K562 (cell line): ENCODE measurements at regions not wholly inside any gene's neighbourhood (a gene's known extent, or its start where the extent isn't known, plus 50 kb on each side); places are given as distances from the start of the nearest gene placed in this dataset.

Experiments used
- ATAC-seq: fragments of 200-7000 bp; cut with Tn5 transposase; 3 replicates; pipeline ENCODE4 v1.9.1; 2020; ENCODE audit warnings: moderate library complexity
- BruUV-seq: library from RNA; stranded (reverse); fragments of 400-500 nt; replicated peaks from 2 replicates; lab custom pipeline; 2021; lab: Mats Ljungman, UMichigan
- CTCF ChIA-PET: fragments of 300-600 bp; formaldehyde crosslinking; extraction: SDS; loops from one replicate; lab custom pipeline; 2021; ENCODE audit warnings: low intra/inter-chr PET ratio; lab: Yijun Ruan, JAX
- POLR2A ChIA-PET: fragments of 300-600, 350-650 bp; sonication (Branson Sonifier 250); formaldehyde crosslinking; extraction: SDS; loops from one replicate; lab custom pipeline; 2021; ENCODE audit warnings: antibody characterized with exemption, inconsistent platforms; lab: Yijun Ruan, JAX
- DNase-seq, 4 experiments: peaks; one replicate each; pipeline versions ENCODE4 v3.0.0 to v3.0.0-alpha.2; 2011 to 2018; ENCODE audit warnings: low spot score in 3 of 4, mixed read lengths in 3 of 4; ENCODE audit errors: extremely low read depth in 1 of 4
- FAIRE-seq: peaks from 2 replicates; lab custom pipeline; 2011; peaks lifted over from hg19 to GRCh38; lab: Jason Lieb, UNC
- H2AFZ ChIP-seq: 2 replicates; pipeline ENCODE4 v1.6.0; 2011; ENCODE audit warnings: low read depth, low read length, control low read depth, inconsistent platforms
- H3K27ac ChIP-seq: fragments of 200-600 bp; 3 replicates; pipeline ENCODE4 v1.8.0; 2011; ENCODE audit warnings: low read depth, mild to moderate bottlenecking, control low read depth, inconsistent platforms, low read length, moderate library complexity, mixed read lengths; ENCODE audit errors: extremely low read depth
- H3K27me3 ChIP-seq, 2 experiments: fragments of 300-600 bp in 1 of 2; 2 replicates in 1 of 2; 3 replicates in 1 of 2; pipeline versions ENCODE4 v1.6.0 to v1.8.0; 2011; ENCODE audit warnings: inconsistent platforms in 2 of 2, low read length in 2 of 2, mild to moderate bottlenecking in 1 of 2, mixed read lengths in 1 of 2, moderate library complexity in 1 of 2; ENCODE audit not compliant: control insufficient read depth in 2 of 2, insufficient read depth in 2 of 2
- H3K36me3 ChIP-seq: fragments of 300-600 bp; 3 replicates; pipeline ENCODE4 v1.8.0; 2011; ENCODE audit warnings: mild to moderate bottlenecking, low read length, inconsistent platforms; ENCODE audit not compliant: control insufficient read depth, insufficient read depth
- H3K4me1 ChIP-seq, 2 experiments: fragments of 200-600 bp in 1 of 2; replicated peaks in 1 of 2; 2 replicates in 1 of 2; 3 replicates in 1 of 2; pipeline versions ENCODE4 v1.5.1 to v1.8.0; 2011; ENCODE audit warnings: inconsistent platforms in 2 of 2, low read length in 2 of 2, mild to moderate bottlenecking in 1 of 2, mixed read lengths in 1 of 2, moderate library complexity in 1 of 2; ENCODE audit not compliant: control insufficient read depth in 2 of 2, insufficient read depth in 2 of 2
- H3K4me2 ChIP-seq: 2 replicates; pipeline ENCODE4 v1.6.1; 2011; ENCODE audit warnings: low read length, control low read depth, inconsistent platforms, mixed read lengths; ENCODE audit not compliant: insufficient read depth
- H3K4me3 ChIP-seq: fragments of 200-600 bp; sonication (generic), shearing (Covaris generic); 2 replicates; pipeline ENCODE4 v1.5.1; 2016; ENCODE audit warnings: control low read depth, inconsistent platforms
- H3K79me2 ChIP-seq: fragments of 200-600 bp; 3 replicates; pipeline ENCODE4 v1.8.0; 2011; ENCODE audit warnings: low read length, inconsistent platforms; ENCODE audit not compliant: control insufficient read depth, insufficient read depth
- H3K9ac ChIP-seq, 2 experiments: 2 replicates each; pipeline versions ENCODE4 v1.6.0 to v1.6.1; 2011; ENCODE audit warnings: low read depth in 2 of 2, low read length in 2 of 2, control low read depth in 1 of 2, inconsistent platforms in 1 of 2, mild to moderate bottlenecking in 1 of 2, mixed read lengths in 1 of 2; ENCODE audit not compliant: insufficient read depth in 1 of 2
- H3K9me1 ChIP-seq: one replicate; pipeline ENCODE4 v1.6.0; 2011; ENCODE audit warnings: inconsistent platforms, mild to moderate bottlenecking, low read length, moderate library complexity; ENCODE audit not compliant: control insufficient read depth, insufficient read depth
- H3K9me3 ChIP-seq: replicated peaks from 2 replicates; pipeline ENCODE4 v1.5.1; 2011; ENCODE audit warnings: low read depth, low read length, inconsistent platforms; ENCODE audit not compliant: control insufficient read depth, insufficient read depth
- H4K20me1 ChIP-seq: replicated peaks from 2 replicates; pipeline ENCODE4 v1.6.1; 2011; ENCODE audit warnings: low read length, inconsistent platforms, mixed read lengths; ENCODE audit not compliant: control insufficient read depth, insufficient read depth
- CEBPB ChIP-seq: fragments of 450-650 bp; IDR thresholded peaks from 2 replicates; pipeline ENCODE4 v1.6.1; 2016; ENCODE audit warnings: missing genetic modification characterization, missing compliant biosample characterization
- E4F1 ChIP-seq: fragments of 250-450 bp; sonication (Bioruptor Pico); IDR thresholded peaks from 2 replicates; pipeline ENCODE4 v1.5.0; 2021; ENCODE audit warnings: mild to moderate bottlenecking, borderline replicate concordance
- ELF2 ChIP-seq: fragments of 250-450 bp; sonication (Bioruptor Pico); IDR thresholded peaks from 2 replicates; pipeline ENCODE4 v1.5.0; 2021; ENCODE audit warnings: mild to moderate bottlenecking
- FOS ChIP-seq: IDR thresholded peaks from 3 replicates; pipeline ENCODE4 v1.6.1; 2011; ENCODE audit not compliant: insufficient read length; ENCODE audit errors: extremely low read depth
- HNRNPK ChIP-seq: fragments of 200-400 bp; formaldehyde crosslinking; IDR thresholded peaks from one replicate; pipeline ENCODE4 v1.6.1; 2018; ENCODE audit warnings: mild to moderate bottlenecking, low read depth, low read length; ENCODE audit not compliant: poor library complexity, severe bottlenecking
- RCOR1 ChIP-seq, 2 experiments: IDR thresholded peaks; 2 replicates each; pipeline ENCODE4 v1.6.1; 2012; ENCODE audit warnings: low read depth in 2 of 2, low read length in 2 of 2, borderline replicate concordance in 1 of 2, improper control_type of control experiment in 1 of 2
- ZNF551 ChIP-seq: fragments of 250-450 bp; sonication (Bioruptor Pico); IDR thresholded peaks from 2 replicates; pipeline ENCODE4 v1.5.0; 2021; ENCODE audit warnings: mild to moderate bottlenecking, moderate library complexity
- WGBS: fragments of 100-300 bp; shearing (Covaris generic); methylation state at CpG from one replicate; pipeline ENCODE4 v1.1.6; 2016; ENCODE audit warnings: low coverage, mixed read lengths; ENCODE audit not compliant: insufficient coverage; ENCODE audit errors: missing lambda C conversion rate; 5-methylcytosine and 5-hydroxymethylcytosine counted together
- in situ Hi-C: fragments of 300-500 bp; cut with MboI; formaldehyde crosslinking; loops from 4 replicates; pipeline ENCODE4 v1.15.0; 2018; ENCODE audit warnings: inconsistent platforms, mixed read lengths
- intact Hi-C: fragments of 100-400 bp; cut with micrococcal nuclease; formaldehyde crosslinking; loops from 2 replicates; pipeline ENCODE4 v1.14.2; 2022
- TF ChIP-seq, protein P1 (sequence below): fragments of 450-650 bp; conservative IDR thresholded peaks from 2 replicates; pipeline ENCODE4 v1.6.1; 2016; ENCODE audit warnings: missing genetic modification characterization, low read depth, mild to moderate bottlenecking, control low read depth, missing compliant biosample characterization
- TF ChIP-seq, protein P2 (sequence below), 3 experiments: IDR thresholded peaks in 2 of 3; conservative IDR thresholded peaks in 1 of 3; 2 replicates each; pipeline ENCODE4 v1.5.1; 2011 to 2012; ENCODE audit warnings: low read length in 3 of 3, mild to moderate bottlenecking in 3 of 3, control low read depth in 2 of 3, improper control_type of control experiment in 1 of 3, inconsistent platforms in 1 of 3, low read depth in 1 of 3, mixed read lengths in 1 of 3, moderate library complexity in 1 of 3; ENCODE audit not compliant: insufficient read depth in 2 of 3
- TF ChIP-seq, protein P3 (sequence below): fragments of 450-650 bp; IDR thresholded peaks from 2 replicates; pipeline ENCODE4 v1.6.1; 2016; ENCODE audit warnings: low read depth, mild to moderate bottlenecking, moderate library complexity

DNA sequence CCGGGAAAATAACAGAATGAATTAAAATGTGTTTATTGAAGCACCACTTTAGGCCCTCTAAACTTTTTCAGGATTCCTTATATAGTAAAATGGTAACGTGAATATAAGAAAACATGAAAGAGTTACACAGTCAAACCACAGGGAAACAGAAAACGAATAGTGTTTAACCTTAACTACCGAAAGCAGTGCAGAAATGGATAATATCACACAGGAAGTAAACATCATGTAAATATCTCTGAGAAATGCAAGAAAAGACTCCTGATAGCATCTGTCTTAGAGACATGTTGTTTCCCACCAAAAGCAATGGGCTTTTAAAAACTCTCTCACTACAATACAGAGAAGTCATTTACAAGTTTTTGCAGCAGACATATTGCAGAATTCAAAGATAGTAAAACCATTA lies 323.9 kb upstream of the CXXC4 start:
- no peak overlapping the region for H2AFZ ChIP-seq
- WGBS, result 0% methylated on average over 4 of the region's 4 CpGs
- no peak overlapping the region for H3K4me2 ChIP-seq
- no peaks in the 10 kb centered on the region for H3K9me3 ChIP-seq
- ChIA-PET CTCF (no interaction called here), POLR2A (no interaction called here)
- ATAC-seq (no peak), DNase-seq (no peak), FAIRE-seq (no peak)
- no TSS peak for BruUV-seq
- H3K79me2 ChIP-seq, result no peaks in the 10 kb centered on the region
- TF ChIP-seq ZNF551, result no peak
- in situ Hi-C loops, result no loop called here
- H4K20me1 ChIP-seq, result no peaks in the 10 kb centered on the region
- intact Hi-C loops, result no loop called here
- H3K9ac ChIP-seq, result no peak overlapping the region
- no peaks in the 10 kb centered on the region for H3K9me1 ChIP-seq
- no peaks in the 10 kb centered on the region for H3K4me1 ChIP-seq
- no peak overlapping the region for H3K27ac ChIP-seq
- no peaks in the 10 kb centered on the region for H3K36me3 ChIP-seq
- H3K4me3 ChIP-seq, result no peak overlapping the region
- H3K27me3 ChIP-seq, result no peaks in the 10 kb centered on the region

GRCh38 chr4:104826171-104826570 lies 320.5 kb upstream of the TET2 start:
- CTCF ChIA-PET, result no interaction called here
- no peaks in the 10 kb centered on the region for H3K9me1 ChIP-seq
- ATAC-seq (no peak), FAIRE-seq (no peak), DNase-seq (no peak)
- no TSS peak for BruUV-seq
- no peak overlapping the region for H3K4me3 ChIP-seq
- H3K4me2 ChIP-seq, result no peak overlapping the region
- 0% methylated on average over 2 of the region's 2 CpGs for WGBS
- H3K27ac ChIP-seq, result no peak overlapping the region
- no peaks in the 10 kb centered on the region for H3K4me1 ChIP-seq
- POLR2A ChIA-PET, result no interaction called here
- in situ Hi-C loops (no loop called here), intact Hi-C loops (no loop called here)
- no peaks in the 10 kb centered on the region for H3K79me2 ChIP-seq
- H3K9ac ChIP-seq, result no peak overlapping the region
- no peaks in the 10 kb centered on the region for H3K36me3 ChIP-seq
- H3K27me3 ChIP-seq, result no peaks in the 10 kb centered on the region
- H4K20me1 ChIP-seq, result no peaks in the 10 kb centered on the region
- H2AFZ ChIP-seq, result no peak overlapping the region
- no peaks in the 10 kb centered on the region for H3K9me3 ChIP-seq
- TF ChIP-seq HNRNPK, result no peak
- no peak for TF ChIP-seq CEBPB (tag)
- TF ChIP-seq, protein P1, sequence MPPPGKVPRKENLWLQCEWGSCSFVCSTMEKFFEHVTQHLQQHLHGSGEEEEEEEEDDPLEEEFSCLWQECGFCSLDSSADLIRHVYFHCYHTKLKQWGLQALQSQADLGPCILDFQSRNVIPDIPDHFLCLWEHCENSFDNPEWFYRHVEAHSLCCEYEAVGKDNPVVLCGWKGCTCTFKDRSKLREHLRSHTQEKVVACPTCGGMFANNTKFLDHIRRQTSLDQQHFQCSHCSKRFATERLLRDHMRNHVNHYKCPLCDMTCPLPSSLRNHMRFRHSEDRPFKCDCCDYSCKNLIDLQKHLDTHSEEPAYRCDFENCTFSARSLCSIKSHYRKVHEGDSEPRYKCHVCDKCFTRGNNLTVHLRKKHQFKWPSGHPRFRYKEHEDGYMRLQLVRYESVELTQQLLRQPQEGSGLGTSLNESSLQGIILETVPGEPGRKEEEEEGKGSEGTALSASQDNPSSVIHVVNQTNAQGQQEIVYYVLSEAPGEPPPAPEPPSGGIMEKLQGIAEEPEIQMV (tag), result no peak
- no peak for TF ChIP-seq RCOR1 (IDR thresholded peaks at IDR 0.05; ENCODE audit: borderline replicate concordance in 1 of 2, low read depth in 2 of 2, low read length in 2 of 2)
- TF ChIP-seq, protein P2, sequence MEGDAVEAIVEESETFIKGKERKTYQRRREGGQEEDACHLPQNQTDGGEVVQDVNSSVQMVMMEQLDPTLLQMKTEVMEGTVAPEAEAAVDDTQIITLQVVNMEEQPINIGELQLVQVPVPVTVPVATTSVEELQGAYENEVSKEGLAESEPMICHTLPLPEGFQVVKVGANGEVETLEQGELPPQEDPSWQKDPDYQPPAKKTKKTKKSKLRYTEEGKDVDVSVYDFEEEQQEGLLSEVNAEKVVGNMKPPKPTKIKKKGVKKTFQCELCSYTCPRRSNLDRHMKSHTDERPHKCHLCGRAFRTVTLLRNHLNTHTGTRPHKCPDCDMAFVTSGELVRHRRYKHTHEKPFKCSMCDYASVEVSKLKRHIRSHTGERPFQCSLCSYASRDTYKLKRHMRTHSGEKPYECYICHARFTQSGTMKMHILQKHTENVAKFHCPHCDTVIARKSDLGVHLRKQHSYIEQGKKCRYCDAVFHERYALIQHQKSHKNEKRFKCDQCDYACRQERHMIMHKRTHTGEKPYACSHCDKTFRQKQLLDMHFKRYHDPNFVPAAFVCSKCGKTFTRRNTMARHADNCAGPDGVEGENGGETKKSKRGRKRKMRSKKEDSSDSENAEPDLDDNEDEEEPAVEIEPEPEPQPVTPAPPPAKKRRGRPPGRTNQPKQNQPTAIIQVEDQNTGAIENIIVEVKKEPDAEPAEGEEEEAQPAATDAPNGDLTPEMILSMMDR (IDR thresholded peaks at IDR 0.05 in 2 of 3, conservative IDR thresholded peaks at IDR 0.05 in 1 of 3; ENCODE audit: insufficient read depth in 2 of 3, low read depth in 1 of 3, low read length in 3 of 3), result no peak
- no peak for TF ChIP-seq E4F1 (CRISPR knock-in tag)
- no peak for TF ChIP-seq FOS
- TF ChIP-seq ELF2, result no peak
- TF ChIP-seq, protein P3, sequence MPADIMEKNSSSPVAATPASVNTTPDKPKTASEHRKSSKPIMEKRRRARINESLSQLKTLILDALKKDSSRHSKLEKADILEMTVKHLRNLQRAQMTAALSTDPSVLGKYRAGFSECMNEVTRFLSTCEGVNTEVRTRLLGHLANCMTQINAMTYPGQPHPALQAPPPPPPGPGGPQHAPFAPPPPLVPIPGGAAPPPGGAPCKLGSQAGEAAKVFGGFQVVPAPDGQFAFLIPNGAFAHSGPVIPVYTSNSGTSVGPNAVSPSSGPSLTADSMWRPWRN, result no peak
